GM19372 (cell line): ENCODE measurements at regions not wholly inside any gene's neighbourhood (a gene's known extent, or its start where the extent isn't known, plus 50 kb on each side); places are given as distances from the start of the nearest gene placed in this dataset.
"Not testable (repeated sequence)": the region's sequence is repeated elsewhere in the genome, so short reads cannot be mapped to it uniquely, and the experiment has no call there.

Experiments
- ATAC-seq: cut with Tn5 transposase; IDR thresholded peaks from one replicate; pipeline ENCODE4 v1.9.1; 2021; ENCODE audit warnings: mild to moderate bottlenecking, low read depth, moderate library complexity; ENCODE audit not compliant: unreplicated experiment

DNA sequence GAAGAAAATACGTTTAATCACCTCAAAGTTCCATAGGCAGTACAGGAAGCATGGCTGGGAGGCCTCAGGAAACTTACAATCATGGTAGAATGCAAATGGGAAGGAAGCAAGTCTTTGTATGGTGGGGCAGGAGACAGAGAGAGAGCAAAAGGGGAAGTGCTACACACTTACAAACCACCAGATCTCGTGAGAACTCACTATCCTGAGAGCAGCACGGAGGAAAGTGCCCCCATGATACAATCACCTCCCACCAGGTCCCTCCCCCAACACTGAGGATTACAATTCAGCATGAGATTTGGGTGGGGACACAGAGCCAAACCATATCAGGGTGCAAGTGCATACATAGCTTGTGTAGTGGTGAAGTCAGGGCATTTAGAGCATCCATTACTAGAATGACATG is 92.3 kb upstream of the ANKRD10 start:
- no peak for ATAC-seq

DNA sequence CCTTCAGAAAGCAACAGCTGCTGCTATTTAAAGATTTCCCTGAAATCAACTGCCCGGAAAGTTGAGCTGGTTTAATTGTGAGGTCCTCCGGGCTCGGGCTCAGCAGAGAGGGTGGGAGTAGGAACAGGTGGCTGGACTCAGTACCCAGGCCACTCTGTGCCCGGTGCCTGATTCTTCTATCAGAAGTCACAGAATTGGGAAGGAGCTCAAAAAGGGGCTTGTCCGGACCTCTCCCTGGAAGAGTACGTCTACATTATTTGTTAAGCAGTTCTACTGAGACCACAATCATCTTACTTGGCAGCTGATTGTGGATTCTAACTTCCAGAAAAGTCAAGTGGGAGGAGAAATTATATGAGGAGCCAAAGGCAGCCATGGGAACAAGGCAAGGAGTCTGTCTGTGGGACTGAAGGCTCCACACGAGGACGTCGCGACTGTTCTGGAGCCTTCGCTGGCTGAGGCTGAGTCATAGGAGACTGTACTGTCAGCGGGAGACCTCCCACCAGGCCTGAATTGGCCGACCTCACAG is 91.7 kb upstream of the ANKRD10 start:
- no peak for ATAC-seq

DNA sequence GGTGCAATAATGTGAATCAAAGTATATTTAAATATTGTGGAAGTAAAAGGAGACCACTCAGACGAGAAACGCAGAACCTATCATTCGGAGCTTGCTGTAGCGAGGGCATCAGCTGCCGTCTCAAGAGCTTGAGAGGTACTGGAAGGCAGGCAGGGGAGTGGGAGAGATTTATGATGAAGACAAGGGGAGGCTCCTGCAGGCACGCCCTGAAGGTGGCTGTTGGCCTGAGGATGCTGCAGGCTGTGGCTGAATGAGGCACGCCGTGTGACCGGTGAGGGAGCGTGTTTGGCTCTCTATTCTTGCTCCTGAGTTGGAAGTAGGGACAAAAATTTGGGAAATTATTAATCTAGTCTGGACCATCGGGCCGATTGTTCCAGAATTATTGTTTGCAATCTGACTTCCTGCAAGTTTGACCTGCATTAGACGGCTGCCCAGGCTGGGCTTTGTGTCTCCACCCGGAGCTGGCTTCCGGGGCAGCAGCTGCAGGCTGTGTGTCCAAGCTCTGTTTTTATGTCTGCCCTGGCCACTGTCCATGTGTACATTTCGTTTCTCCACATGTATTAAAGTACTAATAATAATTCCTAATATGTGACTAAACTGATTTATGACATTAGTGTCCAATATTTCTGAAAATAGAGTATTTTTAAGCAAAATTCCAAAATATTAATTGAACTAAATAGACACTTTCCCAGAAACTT is 91.1 kb upstream of the ANKRD10 start:
- no peak for ATAC-seq

DNA sequence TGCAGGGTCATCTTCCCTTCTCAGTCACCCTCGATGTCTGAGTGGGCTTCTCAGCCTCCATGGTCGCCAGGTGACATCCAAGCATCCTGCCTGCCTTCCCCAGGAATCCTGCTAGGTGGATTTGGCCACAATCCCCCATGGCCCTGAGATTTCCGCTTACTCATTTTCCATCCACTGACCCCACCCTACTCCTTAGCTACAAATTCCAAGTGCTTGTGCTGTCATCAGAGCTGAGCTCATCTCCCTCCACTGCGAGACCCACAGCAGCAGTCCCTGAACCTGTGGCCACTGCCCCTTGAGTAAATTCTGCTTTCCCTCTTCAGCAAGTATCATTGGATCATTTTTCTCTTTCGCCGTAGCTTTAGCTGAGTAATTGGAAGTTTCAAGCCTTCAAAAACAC is 90.5 kb upstream of the ANKRD10 start:
- no peak for ATAC-seq

DNA sequence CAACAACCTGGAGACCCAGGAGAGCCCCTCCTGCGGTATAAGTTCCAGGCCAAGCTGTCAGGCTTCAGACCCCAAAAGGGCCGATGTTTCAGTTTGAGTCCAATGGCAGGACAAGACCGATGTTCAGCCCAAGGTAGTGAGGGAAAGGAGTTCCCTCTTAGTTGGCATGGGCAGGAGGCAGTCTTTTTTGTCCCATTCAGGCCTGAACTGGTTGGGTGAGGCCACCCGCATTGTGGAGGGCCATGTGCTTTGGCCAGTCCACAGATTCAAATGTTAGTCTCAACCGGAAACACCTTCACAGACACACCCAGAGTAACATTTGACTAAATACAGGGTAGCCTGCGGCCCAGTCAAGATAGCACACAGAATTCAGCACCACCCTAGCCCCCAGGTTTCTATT is 89.6 kb upstream of the ANKRD10 start:
- ATAC-seq, result no peak

DNA sequence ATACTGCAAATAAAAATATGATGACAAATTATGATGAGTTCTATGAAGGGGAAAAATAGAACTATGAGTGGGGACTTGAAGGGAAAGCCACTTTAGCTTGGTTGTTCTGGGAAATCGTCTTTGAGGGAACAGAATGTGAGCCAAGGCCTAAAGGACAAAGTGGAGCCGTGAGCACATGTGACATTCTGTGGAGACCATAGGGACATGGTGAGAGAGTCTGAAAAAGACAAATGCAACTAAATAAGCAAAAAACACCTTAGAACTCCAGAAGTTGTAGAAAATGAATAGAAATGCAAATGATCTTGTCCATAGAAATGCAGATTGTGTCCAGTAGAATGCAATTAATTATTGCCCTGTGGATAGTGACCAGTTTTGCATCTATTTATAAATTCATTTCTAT is 86.8 kb upstream of the ANKRD10 start:
- no peak for ATAC-seq

DNA sequence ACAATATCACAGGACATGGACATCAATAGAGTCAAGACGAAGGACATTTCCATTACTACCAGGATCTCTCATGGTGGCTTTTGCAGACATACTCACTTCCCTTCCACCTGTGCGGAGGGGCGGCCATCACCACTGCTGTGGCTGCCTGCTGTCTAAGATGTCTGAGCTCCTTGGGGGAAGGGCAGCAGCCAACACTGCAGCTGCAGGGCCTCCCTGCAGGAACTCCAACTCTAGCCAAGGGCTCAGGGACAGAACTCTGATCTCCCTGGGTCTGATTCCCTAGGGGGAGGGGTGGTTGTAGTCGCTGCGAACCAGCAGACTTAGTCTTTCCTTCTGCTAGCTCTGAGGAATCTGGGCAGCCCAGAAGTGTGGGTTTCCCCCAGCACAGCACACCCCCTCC is 78.9 kb upstream of the ANKRD10 start:
- ATAC-seq, result no peak

DNA sequence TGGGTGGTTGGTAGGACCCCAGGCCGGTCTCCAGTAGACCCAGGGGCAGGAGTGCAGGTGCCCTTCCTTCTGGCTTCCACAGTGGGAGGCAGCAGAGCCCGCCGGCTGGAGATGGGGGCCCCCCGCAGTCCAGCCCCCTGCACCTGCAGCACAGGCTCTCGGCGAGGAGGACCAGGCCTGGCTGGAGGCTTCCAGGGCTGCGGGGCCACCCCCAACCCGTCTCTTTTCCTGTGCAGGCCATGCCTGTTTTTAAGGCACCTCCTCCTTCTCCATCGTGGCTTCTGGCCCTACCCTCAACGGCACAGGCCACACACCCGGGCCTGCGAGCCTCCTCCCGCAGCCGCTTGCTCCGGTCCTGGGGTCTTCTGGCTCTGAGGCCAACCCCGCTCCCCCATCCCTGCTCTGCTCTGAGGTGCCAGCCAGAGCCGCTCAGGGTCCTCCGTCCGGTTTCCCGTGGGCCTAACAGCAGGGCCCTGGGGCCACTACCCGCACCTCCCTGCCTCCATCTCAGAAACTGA is 77.2 kb upstream of the ANKRD10 start:
- ATAC-seq, result no peak

DNA sequence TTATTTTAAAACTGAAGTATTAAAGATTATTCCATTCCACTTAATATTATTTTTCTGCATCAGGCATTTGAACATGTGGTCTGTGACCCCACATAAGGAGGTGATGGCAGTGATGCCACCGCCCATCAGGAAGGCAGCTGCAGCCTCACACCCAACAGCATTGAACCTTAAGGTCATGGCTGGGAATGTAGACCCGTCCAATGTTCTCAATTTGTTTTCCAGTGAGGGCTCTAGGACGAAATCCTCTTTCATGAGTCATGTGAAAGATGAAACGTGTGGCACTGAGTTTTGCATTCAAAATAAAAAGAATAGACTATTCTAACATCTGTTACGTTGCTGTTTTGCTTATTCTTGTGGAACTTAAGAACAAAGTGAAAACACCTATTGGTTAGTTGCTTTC is 74.5 kb upstream of the ANKRD10 start:
- ATAC-seq, result no peak

DNA sequence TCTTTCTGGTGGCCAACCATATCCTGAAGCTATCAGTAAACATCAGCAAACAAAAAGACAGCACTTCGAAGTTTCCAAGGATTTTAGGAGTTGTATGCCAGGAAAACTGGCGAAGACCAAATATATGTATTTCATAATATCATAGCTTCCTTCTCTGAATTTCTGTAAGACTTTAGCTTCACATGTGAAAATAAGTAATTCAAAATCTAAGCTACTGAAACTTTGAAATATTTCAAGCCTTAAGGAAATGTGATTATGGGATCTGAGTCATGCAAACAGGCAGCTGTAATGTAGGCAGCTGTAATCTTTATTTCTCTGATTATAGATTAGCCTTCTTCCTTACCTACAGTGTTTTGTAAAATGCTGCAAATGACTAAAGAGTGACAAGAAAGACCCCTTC is 70.7 kb upstream of the ANKRD10 start:
- ATAC-seq, result no peak

DNA sequence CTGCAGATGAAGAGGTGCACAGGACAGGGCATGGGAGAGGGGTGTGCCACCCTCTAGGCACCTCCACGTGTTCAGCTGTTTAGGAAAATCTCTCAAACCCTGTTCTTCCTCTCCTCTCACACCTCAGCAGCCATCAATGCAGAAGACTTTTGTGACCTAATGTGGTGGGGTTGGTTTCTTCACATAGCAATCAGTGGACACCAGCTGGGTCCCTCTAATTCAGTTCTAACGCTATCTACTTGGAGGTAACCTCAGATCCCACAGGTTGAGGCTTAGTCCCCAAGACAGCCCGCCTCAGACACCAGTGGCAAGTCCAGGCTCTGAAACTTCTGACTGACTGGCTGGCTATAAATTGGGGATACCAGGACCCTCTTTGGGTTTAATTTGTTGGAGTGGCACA is 69.9 kb upstream of the ANKRD10 start:
- no peak for ATAC-seq

DNA sequence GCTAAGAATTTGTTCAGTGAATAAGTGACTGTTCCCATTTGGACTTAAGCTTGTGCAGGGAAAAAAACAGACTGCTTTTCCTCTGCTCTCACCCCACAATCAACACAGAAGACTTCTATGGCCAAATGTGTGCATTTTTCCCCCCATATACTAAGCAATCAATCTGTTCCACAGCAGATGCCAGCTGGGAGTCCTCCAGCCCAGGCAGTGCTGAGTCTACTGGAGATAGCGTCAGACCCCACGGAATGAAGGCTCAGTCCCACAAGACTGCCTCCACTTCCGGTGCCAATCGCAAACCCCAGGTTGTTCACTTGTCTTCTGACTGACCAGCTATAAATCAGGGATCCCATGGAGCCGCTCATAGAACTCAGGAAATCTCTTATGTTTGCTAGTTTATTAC is 69.5 kb upstream of the ANKRD10 start:
- ATAC-seq, result no peak

DNA sequence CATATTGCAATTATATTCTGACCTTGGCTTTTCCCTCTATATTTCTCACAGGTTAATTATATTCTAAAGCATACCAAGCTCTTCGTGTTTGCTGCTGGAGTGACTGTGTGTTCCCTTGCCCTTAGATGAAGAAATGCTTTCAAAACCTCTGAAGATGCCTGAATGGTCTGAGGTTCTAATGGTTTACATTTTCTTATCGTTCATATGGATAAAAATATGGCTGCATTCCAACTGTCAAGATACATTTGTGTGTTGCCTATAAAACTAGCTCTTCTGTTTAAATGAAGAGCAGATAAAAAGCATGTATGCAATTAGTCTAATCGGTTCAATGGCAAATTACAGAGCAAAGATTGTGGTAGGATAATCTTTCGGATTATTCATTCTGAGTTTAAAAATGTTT is 68.4 kb upstream of the ANKRD10 start:
- ATAC-seq, result no peak

DNA sequence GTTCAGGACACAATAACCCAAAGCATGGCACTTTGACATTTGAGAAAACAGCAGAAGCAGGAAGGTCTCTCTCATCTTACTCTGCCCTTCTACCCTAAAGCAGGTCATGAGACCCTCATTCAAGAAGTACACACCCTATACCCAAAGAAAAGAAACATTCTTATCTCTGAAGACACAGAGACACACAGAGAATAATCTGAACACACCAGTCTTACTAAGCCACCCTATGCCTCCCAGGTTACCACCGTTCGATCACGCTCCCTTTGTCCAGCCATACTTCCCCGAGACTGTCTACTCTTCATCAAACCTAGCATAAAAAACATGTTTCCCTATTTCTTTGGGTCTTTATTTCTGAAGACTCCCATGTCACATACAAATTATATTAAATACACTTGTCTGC is 66.5 kb upstream of the ANKRD10 start:
- no peak for ATAC-seq

DNA sequence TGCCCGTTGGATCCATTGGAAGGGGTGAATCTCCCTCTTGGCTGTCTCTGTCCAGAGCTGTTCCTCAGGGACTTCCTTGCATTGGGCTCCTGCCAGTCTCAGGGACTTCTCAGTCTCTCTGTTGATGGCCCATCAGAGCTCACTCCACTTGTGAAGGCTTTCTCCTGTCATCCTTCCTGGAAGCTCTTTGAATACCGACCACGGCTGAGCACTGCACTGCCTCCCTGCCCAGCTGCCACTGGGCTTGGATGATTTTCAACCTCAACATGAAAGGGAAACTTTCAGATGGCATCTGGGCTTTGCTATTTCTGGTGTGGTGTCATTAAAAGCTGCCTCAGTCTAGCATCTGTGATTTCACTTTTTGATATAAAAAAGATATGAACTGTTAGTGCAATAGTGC is 66.1 kb upstream of the ANKRD10 start:
- no peak for ATAC-seq

DNA sequence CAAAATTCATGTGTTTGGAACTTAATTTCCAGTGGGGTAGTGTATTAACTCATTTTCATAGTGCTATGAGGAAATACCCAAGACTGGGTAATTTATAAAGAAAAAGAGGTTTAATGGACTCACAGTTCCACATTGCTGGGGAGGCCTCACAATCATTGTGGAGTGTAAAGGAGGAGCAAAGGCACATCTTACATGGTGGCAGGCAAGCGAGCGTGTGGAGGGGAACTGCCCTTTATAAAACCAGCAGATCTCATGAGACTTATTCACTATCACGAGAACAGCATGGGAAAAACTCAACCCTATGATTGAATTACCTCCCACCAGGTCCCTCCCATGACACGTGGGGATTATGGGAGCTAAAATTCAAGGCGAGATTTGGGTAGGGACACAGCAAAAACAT is 64.3 kb upstream of the ANKRD10 start:
- ATAC-seq, result not testable (repeated sequence)

DNA sequence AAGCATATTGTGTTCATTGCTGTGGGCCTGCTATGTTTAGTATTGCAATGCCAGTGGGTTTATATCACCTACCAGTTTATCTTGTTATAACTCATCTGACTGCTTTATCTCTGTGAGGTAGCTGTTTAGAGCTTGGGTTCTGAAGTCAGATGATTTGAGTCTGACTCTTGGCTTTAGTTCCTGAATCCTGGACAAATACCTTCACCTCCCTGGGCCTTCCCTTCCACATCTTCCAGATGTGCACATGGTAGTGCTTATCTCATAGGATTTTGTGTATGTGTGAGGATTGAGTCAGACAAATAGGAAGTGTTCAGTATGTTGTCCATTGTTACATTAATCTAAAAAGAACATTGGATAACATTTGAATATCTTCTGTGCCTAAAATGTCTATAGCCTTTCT is 63.5 kb upstream of the ANKRD10 start:
- ATAC-seq, result no peak

DNA sequence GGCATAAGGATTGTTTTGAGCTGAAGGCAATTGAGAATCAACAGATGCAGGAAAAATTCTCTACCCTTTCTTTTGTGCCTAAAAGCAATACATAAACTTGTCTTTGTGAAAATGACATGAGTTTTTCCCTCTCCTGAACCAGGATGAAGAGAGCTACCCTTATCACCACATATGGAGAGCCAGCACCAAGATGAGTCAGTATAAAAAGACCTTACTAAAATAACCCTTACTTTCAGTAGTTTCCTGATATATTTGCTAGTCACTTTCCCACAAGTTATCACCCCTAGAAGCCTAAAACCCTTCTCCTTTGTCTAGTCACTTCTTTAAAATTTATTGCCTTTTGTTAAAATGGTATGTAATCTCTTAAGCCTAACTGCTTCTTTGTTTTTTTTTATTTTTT is 61.9 kb upstream of the ANKRD10 start:
- ATAC-seq, result no peak

DNA sequence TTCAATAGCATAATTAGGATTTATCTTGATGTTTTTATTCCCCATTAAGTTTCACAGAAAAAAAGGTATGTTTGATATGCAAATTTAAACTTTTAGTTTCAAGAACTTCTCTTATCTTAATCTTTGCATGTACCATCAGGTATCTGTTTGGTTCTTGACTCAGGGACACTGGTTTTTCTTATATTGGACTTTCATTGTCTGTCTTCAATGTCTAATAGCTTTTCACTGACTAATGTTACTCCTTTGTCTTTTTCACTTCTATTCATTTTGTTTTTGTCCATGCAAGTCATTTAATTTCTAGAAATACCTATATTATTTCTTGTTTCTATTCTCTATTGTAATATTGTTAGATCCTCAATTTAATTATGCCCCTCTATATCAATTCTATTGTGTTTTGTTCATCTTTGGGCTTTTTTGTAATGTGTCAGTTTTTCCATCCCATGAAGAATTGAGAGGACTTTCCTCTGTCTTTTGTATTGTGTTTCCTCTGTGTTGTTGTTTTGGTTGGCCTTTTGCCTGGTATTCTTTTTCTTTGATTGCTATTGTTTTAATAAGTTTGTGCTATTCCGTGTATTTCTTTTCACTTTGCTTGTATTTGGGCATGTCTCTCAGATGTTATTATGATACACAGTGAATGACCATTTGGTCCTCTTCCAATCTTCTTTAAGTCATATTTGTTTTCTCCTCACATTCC is 58.3 kb upstream of the ANKRD10 start:
- ATAC-seq, result no peak

DNA sequence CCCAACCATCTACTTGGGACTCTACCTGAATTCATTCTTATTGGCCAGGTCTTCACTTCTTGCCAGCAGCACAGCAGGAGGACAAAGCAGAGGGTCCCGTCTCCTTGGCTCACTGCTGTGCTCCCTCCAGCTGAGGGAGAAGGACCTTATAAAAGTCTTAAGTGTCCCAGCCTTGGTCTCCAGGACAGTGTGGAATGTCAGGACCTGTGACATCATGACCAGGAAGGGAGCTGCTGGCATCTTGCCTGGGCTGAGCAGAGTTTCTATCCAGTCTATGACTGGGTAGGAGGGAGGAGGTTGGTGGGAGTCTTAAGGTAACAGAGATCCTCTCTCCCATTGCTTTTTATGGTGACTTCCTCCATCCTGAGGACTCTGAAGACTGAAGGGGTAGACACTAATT is 56.6 kb upstream of the ANKRD10 start:
- no peak for ATAC-seq

DNA sequence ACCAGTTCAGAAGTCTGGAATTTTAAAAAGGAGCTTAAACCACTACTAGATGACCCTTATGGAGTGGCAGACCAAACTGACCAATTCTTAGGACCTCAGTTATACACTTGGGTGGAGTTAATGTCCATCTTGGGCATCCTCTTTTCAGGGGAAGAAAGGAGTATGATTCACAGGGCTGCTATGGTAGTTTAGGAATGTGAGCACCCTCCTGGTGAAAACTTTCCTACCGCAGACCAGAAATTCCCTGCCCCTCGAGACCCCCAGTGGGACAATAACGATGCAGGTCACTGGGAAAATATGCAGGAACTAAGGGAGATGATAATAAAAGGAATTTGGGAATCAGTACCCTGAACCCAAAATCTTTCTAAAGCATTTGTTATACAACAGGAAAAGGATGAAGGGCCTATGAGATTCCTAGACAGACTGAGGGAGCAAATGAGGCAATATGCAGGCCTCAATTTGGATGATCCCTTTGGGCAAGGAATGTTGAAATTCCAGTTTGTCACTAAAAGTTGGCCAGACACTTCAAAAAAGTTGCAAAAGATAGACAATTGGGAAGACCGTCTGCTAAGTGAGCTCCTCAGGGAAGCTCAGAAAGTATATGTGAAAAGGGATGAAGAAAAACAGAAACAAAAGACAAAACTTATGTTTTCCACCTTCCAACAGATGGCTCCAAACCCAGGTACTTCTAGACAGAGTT is 52.4 kb upstream of the ANKRD10 start:
- not testable (repeated sequence) for ATAC-seq
